Vagina (tissue), 2 donors: ENCODE measurements at regions not wholly inside any gene's neighbourhood (a gene's known extent, or its start where the extent isn't known, plus 50 kb on each side); places are given as distances from the start of the nearest gene placed in this dataset.

Experiments
- DNase-seq, 2 donors: peaks; one replicate each; pipeline ENCODE4 v3.0.0-alpha.2; 2017; ENCODE audit errors: extremely low spot score in 2 of 2
- H3K27ac ChIP-seq: fragments of 200-600 bp; sonication (generic); one replicate; pipeline ENCODE4 v1.5.1; 2019
- H3K27me3 ChIP-seq: fragments of 200-600 bp; sonication (generic); one replicate; pipeline ENCODE4 v1.5.1; 2019
- H3K36me3 ChIP-seq, 2 donors: fragments of 200-600 bp; sonication (generic); one replicate each; pipeline ENCODE4 v1.5.1; 2017 to 2019
- H3K4me1 ChIP-seq: fragments of 200-600 bp; sonication (generic); one replicate; pipeline ENCODE4 v1.5.1; 2019
- H3K4me3 ChIP-seq, 2 donors: fragments of 200-600 bp; sonication (generic); 1 replicate in 1 of 2; 2 replicates in 1 of 2; pipeline ENCODE4 v1.5.1; 2016 to 2019
- H3K9me3 ChIP-seq: fragments of 200-600 bp; sonication (generic); one replicate; pipeline ENCODE4 v1.5.1; 2019
- POLR2A ChIP-seq, 2 donors: fragments of 450-650 bp; IDR thresholded peaks; one replicate each; pipeline ENCODE4 v1.6.1; 2017; ENCODE audit warnings: antibody characterized with exemption in 2 of 2, mild to moderate bottlenecking in 2 of 2, moderate library complexity in 2 of 2
- POLR2AphosphoS5 ChIP-seq, 2 donors: sonication (generic); formaldehyde crosslinking; IDR thresholded peaks; one replicate each; pipeline ENCODE4 v1.9.0; 2017; ENCODE audit warnings: antibody characterized with exemption in 2 of 2, mild to moderate bottlenecking in 2 of 2, low read depth in 1 of 2; ENCODE audit not compliant: insufficient read depth in 1 of 2
- intact Hi-C: fragments of 100-400 bp; cut with DNase I; formaldehyde crosslinking; loops from one replicate; pipeline ENCODE4 v1.15.1; 2023
- TF ChIP-seq, protein P1 (sequence below), 3 experiments: fragments of 450-650 bp in 2 of 3; fragments of 200-600 bp in 1 of 3; sonication (generic) in 1 of 3; IDR thresholded peaks; one replicate each; pipeline ENCODE4 v1.5.1; 2017 to 2019; ENCODE audit warnings: antibody characterized with exemption in 3 of 3, mild to moderate bottlenecking in 2 of 3, moderate library complexity in 2 of 3

DNA sequence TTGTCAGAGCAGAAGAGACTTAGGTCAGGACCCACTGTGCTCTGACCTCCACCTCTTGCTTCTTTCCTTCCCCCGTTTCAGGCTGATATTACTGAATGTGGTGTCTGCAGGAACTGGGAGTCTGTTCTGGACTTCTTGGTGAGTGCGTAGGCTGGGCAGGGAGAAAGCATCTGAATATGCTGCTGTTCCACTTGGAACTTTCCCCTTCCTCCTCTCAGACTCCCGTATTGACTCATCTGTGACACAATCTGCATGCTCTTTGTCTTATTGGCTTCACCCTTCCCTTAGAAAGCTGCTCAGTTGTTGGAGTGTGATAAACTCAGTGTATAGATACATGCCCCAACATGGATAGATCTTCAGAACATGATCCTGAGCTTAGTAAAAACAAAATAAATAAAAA is 137.6 kb upstream of the HABP2 start:
- TF ChIP-seq POLR2AphosphoS5 (IDR thresholded peaks at IDR 0.05; ENCODE audit: insufficient read depth in 1 of 2, low read depth in 1 of 2) = no peak
- TF ChIP-seq POLR2A (IDR thresholded peaks at IDR 0.05) = no peak
- TF ChIP-seq, protein P1, sequence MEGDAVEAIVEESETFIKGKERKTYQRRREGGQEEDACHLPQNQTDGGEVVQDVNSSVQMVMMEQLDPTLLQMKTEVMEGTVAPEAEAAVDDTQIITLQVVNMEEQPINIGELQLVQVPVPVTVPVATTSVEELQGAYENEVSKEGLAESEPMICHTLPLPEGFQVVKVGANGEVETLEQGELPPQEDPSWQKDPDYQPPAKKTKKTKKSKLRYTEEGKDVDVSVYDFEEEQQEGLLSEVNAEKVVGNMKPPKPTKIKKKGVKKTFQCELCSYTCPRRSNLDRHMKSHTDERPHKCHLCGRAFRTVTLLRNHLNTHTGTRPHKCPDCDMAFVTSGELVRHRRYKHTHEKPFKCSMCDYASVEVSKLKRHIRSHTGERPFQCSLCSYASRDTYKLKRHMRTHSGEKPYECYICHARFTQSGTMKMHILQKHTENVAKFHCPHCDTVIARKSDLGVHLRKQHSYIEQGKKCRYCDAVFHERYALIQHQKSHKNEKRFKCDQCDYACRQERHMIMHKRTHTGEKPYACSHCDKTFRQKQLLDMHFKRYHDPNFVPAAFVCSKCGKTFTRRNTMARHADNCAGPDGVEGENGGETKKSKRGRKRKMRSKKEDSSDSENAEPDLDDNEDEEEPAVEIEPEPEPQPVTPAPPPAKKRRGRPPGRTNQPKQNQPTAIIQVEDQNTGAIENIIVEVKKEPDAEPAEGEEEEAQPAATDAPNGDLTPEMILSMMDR (IDR thresholded peaks at IDR 0.05) = no peak
- intact Hi-C loops = no loop called here
- no peaks in the 10 kb centered on the region for H3K9me3 ChIP-seq
- H3K4me1 ChIP-seq = no peaks in the 10 kb centered on the region
- H3K27me3 ChIP-seq = no peaks in the 10 kb centered on the region
- DNase-seq = no peak
- H3K27ac ChIP-seq = no peak overlapping the region
- H3K4me3 ChIP-seq = no peak overlapping the region
- H3K36me3 ChIP-seq = no peaks in the 10 kb centered on the region

DNA sequence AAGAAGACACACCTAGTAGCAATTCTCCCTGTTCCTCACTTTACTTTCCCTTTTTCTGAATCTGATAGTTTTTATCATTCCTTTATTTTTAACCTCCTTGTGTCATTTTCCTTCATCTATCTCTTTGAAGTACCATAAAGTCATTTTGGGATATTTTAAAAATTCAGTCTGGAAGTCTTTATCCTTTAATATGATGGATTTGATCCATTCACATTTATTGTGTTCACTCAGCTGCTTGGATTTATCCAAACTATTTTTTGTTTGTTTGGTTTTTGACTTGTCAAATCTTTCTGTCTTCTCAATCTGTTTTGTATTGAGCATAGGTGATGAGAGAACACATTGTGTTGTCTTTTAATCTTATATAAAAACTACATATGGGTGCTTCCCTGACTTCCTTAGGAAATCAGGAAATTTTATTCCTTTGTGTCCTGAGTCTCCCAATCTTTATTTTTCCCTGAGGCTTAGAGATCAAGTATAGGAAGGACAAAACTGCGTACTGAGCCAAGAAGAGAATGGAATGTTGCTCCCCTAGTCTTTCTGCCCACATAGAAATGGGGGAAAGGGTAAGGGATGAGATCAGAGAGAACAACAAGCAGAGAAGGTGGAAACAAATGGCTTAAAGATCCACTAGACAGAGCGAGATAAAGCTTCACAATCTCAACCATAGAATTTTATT is 132.7 kb upstream of the HABP2 start:
- Histone ChIP-seq H3K4me1 (peaks cover 5% of the 10 kb centered on the region), H3K36me3 (no peaks in the 10 kb centered on the region), H3K9me3 (no peaks in the 10 kb centered on the region), H3K27me3 (no peaks in the 10 kb centered on the region), H3K4me3 (no peak overlapping the region), H3K27ac (no peak overlapping the region)
- TF ChIP-seq POLR2AphosphoS5 (IDR thresholded peaks at IDR 0.05; ENCODE audit: insufficient read depth in 1 of 2, low read depth in 1 of 2) (no peak), POLR2A (IDR thresholded peaks at IDR 0.05) (no peak)
- TF ChIP-seq, protein P1 (IDR thresholded peaks at IDR 0.05) = no peak
- DNase-seq = no peak
- intact Hi-C loops = no loop called here

DNA sequence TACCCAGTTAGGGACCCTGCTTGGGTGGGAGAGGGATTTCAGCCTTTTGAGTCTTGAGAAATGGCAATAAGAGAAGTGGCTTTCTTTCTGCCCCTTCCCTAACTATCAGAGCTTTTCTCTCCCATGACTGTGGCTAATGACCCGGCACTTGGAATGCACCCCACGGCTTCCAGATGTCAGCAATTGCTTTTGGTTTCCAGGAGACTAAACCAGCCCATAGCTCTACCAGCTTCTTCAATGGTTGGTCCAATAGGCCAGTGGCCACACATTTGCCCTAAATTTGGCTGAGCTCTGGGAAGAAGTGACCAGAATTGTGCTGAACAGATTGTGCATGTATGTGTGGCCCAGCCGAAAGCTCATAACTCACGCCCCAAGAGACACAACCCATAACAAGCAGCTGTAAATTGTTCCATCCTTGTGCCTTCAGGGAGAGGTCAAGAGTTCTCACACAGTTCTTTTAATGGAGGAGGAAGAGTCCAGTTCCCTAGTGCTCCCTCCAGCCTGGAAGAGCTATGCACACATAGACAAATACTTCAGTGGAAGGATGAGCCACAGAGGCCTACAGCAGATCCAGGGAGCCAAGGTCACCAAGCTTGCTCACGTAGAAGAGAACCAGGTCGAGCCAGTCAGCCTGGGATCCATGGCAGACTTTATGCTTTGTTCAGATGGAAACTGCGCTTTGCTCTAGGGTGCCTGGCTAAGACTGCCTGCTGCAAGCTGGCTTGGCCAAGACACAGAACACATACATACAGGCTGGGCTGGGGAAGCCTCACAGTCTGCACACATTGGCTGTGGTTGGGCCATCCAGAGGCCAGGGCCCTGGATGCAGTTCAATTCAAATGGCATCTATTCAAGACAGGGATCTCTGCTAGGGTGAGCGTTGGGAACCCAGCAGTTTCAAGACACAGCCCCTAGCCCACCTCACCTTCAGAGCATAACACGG is 131.8 kb upstream of the HABP2 start:
- TF ChIP-seq POLR2A (IDR thresholded peaks at IDR 0.05) (no peak), POLR2AphosphoS5 (IDR thresholded peaks at IDR 0.05; ENCODE audit: insufficient read depth in 1 of 2, low read depth in 1 of 2) (no peak)
- TF ChIP-seq, protein P1 (IDR thresholded peaks at IDR 0.05) = no peak
- H3K27ac ChIP-seq = no peak overlapping the region
- H3K27me3 ChIP-seq = no peaks in the 10 kb centered on the region
- H3K4me1 ChIP-seq = peaks cover 5% of the 10 kb centered on the region
- no peaks in the 10 kb centered on the region for H3K36me3 ChIP-seq
- H3K9me3 ChIP-seq = no peaks in the 10 kb centered on the region
- no peak for DNase-seq
- intact Hi-C loops = no loop called here
- H3K4me3 ChIP-seq = no peak overlapping the region

DNA sequence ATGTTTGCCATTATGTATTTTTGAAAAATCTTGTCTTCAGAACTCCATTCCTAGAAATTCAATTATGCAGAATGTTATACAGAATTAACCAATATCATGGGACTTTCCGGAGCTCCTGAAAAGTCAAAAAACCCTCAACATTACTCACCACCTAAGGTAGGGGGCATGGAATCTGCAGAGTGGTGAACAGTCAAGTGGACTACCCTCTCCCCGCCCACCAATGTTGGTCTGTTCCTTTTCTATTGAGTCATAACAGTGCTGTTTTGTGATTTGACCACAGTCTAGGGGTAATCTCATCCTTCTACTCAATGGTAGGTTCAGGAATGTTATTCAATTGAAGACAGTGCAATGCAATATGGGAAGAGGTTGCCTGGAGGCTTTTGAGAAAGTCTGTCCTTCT is 130.5 kb upstream of the HABP2 start:
- DNase-seq = no peak
- intact Hi-C loops = no loop called here

More for the DNA sequence above, 130.5 kb upstream of the HABP2 start:
- Histone ChIP-seq H3K27me3 (no peaks in the 10 kb centered on the region), H3K9me3 (no peaks in the 10 kb centered on the region), H3K27ac (no peak overlapping the region), H3K4me3 (no peak overlapping the region), H3K4me1 (peaks cover 5% of the 10 kb centered on the region), H3K36me3 (no peaks in the 10 kb centered on the region)
- no peak for TF ChIP-seq POLR2A (IDR thresholded peaks at IDR 0.05)
- TF ChIP-seq POLR2AphosphoS5 (IDR thresholded peaks at IDR 0.05; ENCODE audit: insufficient read depth in 1 of 2, low read depth in 1 of 2) = no peak
- TF ChIP-seq, protein P1 (IDR thresholded peaks at IDR 0.05) = no peak
